GM13976 (cell line): ENCODE measurements at regions not wholly inside any gene's neighbourhood (a gene's known extent, or its start where the extent isn't known, plus 50 kb on each side); places are given as distances from the start of the nearest gene placed in this dataset.

ENCODE experiments used
- DNase-seq: peaks from one replicate; pipeline ENCODE4 v3.0.0; 2012; ENCODE audit warnings: low spot score
- in situ Hi-C: fragments of 300-500 bp; cut with MboI; formaldehyde crosslinking; loops from one replicate; pipeline ENCODE4 v1.12.0; 2022; ENCODE audit warnings: low sequenced_read_pairs, mixed read lengths, inconsistent platforms; ENCODE audit not compliant: unreplicated experiment
- TF ChIP-seq, protein P1 (sequence below): IDR thresholded peaks from 2 replicates; pipeline ENCODE4 v1.5.1; 2012; ENCODE audit warnings: borderline replicate concordance, mild to moderate bottlenecking; ENCODE audit not compliant: insufficient read depth; ENCODE audit errors: extremely low read depth, missing control alignments, control extremely low read depth

GRCh38 chr7:109206196-109206595 is 636.5 kb downstream of the DNAJB9 start:
- in situ Hi-C loops: no loop called here
- no peak for DNase-seq
- TF ChIP-seq, protein P1, sequence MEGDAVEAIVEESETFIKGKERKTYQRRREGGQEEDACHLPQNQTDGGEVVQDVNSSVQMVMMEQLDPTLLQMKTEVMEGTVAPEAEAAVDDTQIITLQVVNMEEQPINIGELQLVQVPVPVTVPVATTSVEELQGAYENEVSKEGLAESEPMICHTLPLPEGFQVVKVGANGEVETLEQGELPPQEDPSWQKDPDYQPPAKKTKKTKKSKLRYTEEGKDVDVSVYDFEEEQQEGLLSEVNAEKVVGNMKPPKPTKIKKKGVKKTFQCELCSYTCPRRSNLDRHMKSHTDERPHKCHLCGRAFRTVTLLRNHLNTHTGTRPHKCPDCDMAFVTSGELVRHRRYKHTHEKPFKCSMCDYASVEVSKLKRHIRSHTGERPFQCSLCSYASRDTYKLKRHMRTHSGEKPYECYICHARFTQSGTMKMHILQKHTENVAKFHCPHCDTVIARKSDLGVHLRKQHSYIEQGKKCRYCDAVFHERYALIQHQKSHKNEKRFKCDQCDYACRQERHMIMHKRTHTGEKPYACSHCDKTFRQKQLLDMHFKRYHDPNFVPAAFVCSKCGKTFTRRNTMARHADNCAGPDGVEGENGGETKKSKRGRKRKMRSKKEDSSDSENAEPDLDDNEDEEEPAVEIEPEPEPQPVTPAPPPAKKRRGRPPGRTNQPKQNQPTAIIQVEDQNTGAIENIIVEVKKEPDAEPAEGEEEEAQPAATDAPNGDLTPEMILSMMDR: no peak

- DNase-seq: no peak
- in situ Hi-C loops: no loop called here
- TF ChIP-seq, protein P1: no peak
Measured at GRCh38 chr7:109213081-109213480, 643.4 kb downstream of the DNAJB9 start.

DNA sequence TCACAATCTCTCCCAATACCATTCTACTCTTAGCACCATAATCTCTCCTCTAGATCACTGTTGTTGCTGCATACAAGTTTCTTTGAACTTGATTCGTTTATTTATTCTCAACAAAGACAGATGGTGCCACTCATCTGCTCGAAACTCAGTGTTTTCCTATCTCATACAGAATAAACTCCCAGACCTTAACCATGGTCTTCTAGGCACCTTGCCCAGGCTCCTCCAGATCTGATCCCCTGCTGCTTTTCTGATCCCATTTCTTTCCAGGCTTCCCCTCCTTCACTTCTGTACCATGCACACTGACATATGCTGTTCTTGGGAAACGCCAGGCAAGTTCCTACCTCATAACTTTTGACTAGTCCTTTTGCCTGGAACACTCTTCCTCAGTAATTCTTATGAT is 645.7 kb downstream of the DNAJB9 start:
- TF ChIP-seq, protein P1: no peak
- in situ Hi-C loops: no loop called here
- no peak for DNase-seq

DNA sequence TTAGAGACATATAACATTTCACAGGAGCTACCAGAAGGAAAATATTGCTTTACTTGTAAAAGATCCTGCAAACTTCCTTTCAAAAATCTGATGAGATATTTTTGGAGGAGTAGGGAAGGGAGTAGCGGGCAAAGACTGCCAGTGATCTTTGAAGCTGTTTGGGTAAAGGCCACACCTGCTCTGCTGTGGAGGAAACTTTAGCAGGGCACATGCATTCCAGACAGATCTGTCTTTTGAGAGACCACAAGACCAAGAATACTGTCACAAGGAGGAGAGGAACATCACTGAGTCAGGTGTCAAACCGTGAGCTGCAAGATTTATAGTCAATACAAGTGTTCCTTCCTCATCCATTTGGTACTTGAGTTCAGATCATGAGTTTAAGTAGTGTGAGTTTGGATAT is 654.4 kb downstream of the DNAJB9 start:
- no peak for DNase-seq
- TF ChIP-seq, protein P1: no peak
- in situ Hi-C loops: no loop called here

DNA sequence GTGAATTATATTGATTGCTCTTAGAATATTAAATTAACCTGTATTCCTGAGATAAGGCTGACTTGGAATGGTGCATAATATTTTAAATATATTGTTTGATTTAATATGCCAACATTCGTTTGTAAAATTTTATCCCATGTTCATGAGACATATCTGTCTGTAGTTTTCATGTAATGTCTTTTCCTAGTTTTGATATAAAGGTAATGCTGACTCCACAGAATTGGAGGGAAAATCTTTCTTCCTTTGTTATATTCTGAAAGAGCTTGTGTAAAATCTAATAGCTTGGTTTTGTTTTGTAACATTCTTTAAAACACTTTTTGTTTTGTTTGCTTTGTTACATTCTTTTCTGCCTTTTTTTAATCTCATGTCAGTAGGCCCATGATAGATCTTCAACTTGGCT is 657.0 kb downstream of the DNAJB9 start:
- in situ Hi-C loops: no loop called here
- no peak for DNase-seq
- TF ChIP-seq, protein P1: no peak

- in situ Hi-C loops: no loop called here
- no peak for DNase-seq
- TF ChIP-seq, protein P1: no peak
Measured at GRCh38 chr7:109235316-109235715, 665.6 kb downstream of the DNAJB9 start.
